Activated naive CD8-positive, alpha-beta T cell (primary cell): ENCODE measurements at regions not wholly inside any gene's neighbourhood (a gene's known extent, or its start where the extent isn't known, plus 50 kb on each side); places are given as distances from the start of the nearest gene placed in this dataset.

ENCODE experiments used
- H3K27ac Mint-ChIP-seq: one replicate; pipeline ENCODE4 v1.8.0; 2021; ENCODE audit warnings: mixed read lengths
- H3K27me3 Mint-ChIP-seq: one replicate; pipeline ENCODE4 v1.8.0; 2021; ENCODE audit warnings: mixed read lengths
- H3K36me3 Mint-ChIP-seq: one replicate; pipeline ENCODE4 v1.8.0; 2021; ENCODE audit warnings: mixed read lengths
- H3K4me1 Mint-ChIP-seq: one replicate; pipeline ENCODE4 v1.8.0; 2021; ENCODE audit warnings: low read depth, mixed read lengths
- H3K4me3 Mint-ChIP-seq: one replicate; pipeline ENCODE4 v1.8.0; 2021; ENCODE audit warnings: mild to moderate bottlenecking, mixed read lengths
- H3K9me3 Mint-ChIP-seq: one replicate; pipeline ENCODE4 v1.8.0; 2021; ENCODE audit warnings: low read depth, mixed read lengths

DNA sequence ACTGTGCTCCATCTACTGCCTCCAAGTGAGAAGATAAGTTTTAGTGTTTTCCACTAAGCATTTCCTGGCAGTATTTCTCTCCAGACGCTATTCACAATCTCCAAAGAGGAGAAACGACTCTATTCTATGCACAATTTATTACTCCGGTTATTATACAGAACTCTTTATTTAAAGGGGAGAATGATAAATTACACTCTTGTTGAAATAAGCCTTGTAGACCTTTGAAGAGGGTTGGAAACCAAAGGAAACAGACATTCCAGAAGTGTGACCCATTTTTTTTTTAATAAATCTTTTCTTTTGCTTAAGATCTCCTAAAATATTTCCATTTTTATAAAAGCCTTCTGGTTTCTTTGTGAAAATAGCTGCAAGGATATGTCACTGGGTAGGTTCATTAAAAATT is 76.1 kb upstream of the HDAC9 start:
- Mint-ChIP-seq H3K27me3 (no peaks in the 10 kb centered on the region), H3K27ac (no peak overlapping the region), H3K4me3 (no peak overlapping the region), H3K36me3 (no peaks in the 10 kb centered on the region), H3K9me3 (no peaks in the 10 kb centered on the region), H3K4me1 (no peaks in the 10 kb centered on the region)

DNA sequence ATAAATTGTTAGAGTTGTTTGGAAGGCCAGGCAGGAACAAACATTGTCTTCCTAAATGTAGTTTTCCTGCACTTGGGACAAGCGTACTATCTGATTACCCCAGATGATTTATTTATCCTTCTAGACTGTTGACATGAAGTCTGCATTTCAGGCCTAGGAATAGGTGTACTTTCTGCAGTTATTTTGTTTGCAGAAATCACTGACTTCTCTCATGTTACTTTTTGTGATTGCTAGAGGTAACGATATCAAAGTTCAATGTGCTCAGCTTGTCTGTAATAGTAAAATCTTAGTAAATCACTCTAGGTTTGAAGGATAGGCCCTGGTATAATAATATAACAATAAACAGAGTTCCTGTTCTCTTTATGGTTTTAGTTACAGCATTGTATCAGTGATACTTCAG is 75.4 kb upstream of the HDAC9 start:
- H3K4me3 Mint-ChIP-seq, result no peak overlapping the region
- H3K4me1 Mint-ChIP-seq, result no peaks in the 10 kb centered on the region
- no peaks in the 10 kb centered on the region for H3K27me3 Mint-ChIP-seq
- no peak overlapping the region for H3K27ac Mint-ChIP-seq
- no peaks in the 10 kb centered on the region for H3K36me3 Mint-ChIP-seq
- no peaks in the 10 kb centered on the region for H3K9me3 Mint-ChIP-seq

DNA sequence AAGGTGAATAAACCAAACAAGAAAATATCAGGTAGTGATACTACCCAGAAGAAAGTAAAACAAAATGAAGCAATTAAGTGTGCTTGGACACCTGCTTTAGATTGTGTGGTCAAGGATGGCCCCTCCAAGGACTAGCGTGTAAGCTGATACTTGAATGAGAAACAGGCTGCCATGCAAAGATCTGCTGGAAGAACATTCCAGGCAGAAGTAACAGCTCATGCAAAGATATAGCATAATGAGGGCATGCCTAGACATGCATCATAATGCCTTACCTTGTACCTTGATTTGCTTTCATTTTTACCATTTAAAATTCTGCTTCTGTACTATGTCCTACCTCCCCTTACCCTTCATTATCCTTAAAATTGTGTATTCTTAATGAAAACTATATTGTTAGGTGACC is 74.8 kb upstream of the HDAC9 start:
- H3K9me3 Mint-ChIP-seq, result no peaks in the 10 kb centered on the region
- no peaks in the 10 kb centered on the region for H3K4me1 Mint-ChIP-seq
- H3K4me3 Mint-ChIP-seq, result no peak overlapping the region

DNA sequence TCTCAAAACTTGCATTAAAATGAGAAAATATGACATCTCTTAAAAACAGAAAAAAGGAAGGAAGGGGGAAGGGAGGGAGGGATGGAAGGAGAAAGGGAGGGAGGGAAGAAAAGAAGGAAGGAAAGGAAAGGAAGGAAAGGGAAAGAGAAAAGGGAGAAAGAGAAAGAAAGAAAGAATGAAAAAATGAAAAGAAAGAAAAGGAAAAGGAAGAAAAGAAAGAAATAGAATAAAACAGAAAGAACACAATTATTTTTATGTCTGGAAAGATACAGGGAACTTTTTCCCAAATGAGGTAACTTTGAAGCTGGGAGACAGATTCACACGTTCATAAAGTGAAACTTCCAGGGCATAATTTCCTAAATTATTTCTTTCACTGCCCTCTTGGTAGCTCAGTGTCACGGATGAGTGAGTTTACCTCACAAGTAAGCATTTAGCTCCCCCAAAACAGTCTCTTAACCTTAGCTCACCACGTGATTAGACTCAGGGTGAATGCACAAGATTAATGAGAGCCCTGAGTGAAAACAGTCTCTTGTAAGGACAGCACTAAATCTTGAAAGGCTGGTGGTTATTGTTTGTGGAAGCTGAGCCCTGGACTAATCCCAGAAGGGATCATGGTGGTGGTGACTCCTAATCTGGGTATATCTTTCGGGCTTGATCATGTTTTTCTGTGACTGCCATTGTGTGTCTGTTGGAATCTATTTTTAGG is 74.1 kb upstream of the HDAC9 start:
- H3K9me3 Mint-ChIP-seq, result no peaks in the 10 kb centered on the region
- H3K27ac Mint-ChIP-seq, result no peak overlapping the region
- H3K4me3 Mint-ChIP-seq, result no peak overlapping the region
- H3K27me3 Mint-ChIP-seq, result no peaks in the 10 kb centered on the region
- H3K36me3 Mint-ChIP-seq, result no peaks in the 10 kb centered on the region
- no peaks in the 10 kb centered on the region for H3K4me1 Mint-ChIP-seq

More for the DNA sequence above, 74.8 kb upstream of the HDAC9 start:
- no peaks in the 10 kb centered on the region for H3K27me3 Mint-ChIP-seq
- no peaks in the 10 kb centered on the region for H3K36me3 Mint-ChIP-seq
- H3K27ac Mint-ChIP-seq, result no peak overlapping the region

DNA sequence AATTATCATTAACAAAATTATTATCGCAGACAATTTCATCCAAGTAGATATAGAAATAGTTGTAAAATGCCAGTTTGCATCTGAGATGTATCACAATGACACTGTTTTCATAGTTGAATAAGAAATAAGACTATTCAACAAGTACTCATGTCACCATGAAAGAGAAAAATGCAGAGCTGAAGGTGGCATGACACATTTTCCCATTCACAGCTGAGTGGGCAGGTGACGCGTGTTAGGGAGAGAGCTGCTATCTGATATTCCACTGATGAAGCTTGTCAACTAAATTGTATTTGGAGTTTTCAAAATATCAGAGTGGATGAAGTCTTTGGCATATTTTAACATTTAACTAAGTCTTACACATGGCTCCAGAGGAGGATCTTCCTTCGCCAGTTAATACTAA is 70.3 kb upstream of the HDAC9 start:
- no peaks in the 10 kb centered on the region for H3K9me3 Mint-ChIP-seq
- no peaks in the 10 kb centered on the region for H3K36me3 Mint-ChIP-seq
- no peak overlapping the region for H3K4me3 Mint-ChIP-seq
- no peaks in the 10 kb centered on the region for H3K27me3 Mint-ChIP-seq
- no peaks in the 10 kb centered on the region for H3K4me1 Mint-ChIP-seq
- H3K27ac Mint-ChIP-seq, result no peak overlapping the region

DNA sequence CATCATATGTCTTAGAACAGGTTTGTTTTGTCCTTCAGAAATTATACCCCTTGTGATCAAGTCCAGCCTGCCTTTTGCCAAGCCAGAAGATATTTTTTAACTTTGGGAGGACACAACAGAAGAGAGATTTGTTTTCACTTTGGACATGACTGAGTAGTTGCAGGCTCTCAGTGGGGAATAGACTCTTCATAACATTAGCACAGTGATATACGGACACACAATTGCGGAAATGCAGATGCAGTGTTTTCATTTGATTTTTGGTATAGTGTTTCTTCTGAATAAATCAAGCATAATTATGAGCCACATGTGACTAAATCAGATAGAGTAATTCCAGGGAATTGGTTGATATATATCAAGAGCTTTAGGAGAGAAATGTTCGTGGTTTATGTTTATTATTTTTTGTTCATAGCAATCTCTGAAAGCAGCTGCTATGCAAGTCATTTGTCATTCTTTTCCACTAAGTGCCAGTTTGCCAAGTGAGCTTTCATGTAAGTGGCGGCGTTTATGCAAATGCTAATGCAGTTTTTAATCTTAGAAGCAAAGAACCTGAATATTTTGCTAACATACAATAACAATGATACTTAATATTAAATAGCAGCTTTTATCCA is 69.6 kb upstream of the HDAC9 start:
- H3K36me3 Mint-ChIP-seq, result no peaks in the 10 kb centered on the region
- no peak overlapping the region for H3K27ac Mint-ChIP-seq
- H3K4me3 Mint-ChIP-seq, result no peak overlapping the region
- no peaks in the 10 kb centered on the region for H3K9me3 Mint-ChIP-seq
- H3K4me1 Mint-ChIP-seq, result no peaks in the 10 kb centered on the region
- H3K27me3 Mint-ChIP-seq, result peaks cover 2% of the 10 kb centered on the region

DNA sequence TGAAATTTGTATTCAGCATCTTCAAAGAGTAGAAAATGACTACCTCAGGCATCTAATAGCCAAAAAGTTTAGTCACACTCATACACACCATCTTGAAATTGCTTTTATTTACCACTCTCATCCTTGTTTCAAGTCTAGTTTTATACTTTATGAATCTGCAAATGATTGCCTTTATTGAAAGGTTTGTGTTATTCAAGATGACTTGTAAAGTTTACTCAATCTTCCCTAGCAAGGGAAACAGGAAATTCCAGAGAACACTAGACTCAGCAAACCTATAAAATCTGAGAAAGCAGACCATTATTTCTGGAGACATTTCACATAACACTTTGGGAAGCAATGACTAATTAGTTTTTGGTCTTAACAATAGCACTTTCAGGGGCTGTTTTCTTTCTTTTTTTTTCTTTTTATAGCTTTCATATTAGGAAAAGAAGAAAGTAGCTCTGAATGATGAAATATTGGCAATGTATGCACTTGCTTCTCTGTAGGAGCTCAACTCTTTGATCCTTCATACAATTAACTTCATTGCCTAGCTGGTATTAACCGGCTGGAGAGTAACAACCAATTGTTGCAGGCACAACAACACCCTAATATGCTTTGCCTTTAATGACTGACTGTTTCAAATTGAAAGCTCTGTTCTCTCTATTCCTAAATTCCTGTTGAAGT is 68.9 kb upstream of the HDAC9 start:
- Mint-ChIP-seq H3K36me3 (no peaks in the 10 kb centered on the region), H3K9me3 (no peaks in the 10 kb centered on the region), H3K4me1 (no peaks in the 10 kb centered on the region), H3K4me3 (no peak overlapping the region), H3K27me3 (peaks cover 2% of the 10 kb centered on the region), H3K27ac (no peak overlapping the region)

DNA sequence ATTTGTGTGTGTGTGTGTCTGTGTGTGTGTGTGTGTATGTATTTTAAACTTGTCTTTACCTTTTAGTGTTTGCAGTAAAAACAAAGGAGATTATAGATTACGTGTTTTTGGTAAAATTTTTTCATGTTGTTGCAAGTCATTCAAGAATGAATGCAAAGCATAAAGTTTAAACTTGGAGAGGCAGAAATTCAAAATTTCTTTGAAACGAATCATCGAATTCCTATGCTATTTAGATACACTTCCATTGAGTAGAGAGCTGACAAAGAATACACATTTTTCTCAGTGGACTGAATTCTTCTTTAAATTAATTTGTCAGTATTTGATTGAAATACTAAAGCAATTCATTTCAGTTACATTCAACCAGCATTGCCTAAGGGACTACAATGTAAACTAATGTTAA is 66.0 kb upstream of the HDAC9 start:
- Mint-ChIP-seq H3K4me1 (no peaks in the 10 kb centered on the region), H3K27ac (no peak overlapping the region), H3K4me3 (no peak overlapping the region), H3K36me3 (no peaks in the 10 kb centered on the region), H3K9me3 (no peaks in the 10 kb centered on the region), H3K27me3 (peaks cover 2% of the 10 kb centered on the region)

DNA sequence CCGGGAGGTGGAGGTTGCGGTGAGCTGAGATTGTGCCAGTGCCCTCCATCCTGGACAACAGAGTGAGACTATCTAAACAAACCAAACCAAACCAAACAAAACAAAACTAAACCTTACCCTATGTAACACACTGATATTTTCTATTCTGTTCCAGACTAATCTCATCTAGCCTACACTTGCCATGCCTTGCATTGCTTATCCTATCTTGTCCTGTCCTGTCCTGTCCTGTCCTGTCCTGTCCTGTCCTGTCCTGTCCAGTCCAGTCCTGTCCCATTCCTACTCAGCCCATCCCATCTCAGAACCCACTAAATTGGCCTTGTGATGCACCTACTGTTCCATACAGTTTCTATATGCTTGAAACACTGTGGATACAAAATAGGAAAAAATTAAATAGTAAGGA is 64.7 kb upstream of the HDAC9 start:
- Mint-ChIP-seq H3K9me3 (no peaks in the 10 kb centered on the region), H3K36me3 (no peaks in the 10 kb centered on the region), H3K4me1 (no peaks in the 10 kb centered on the region), H3K4me3 (no peak overlapping the region), H3K27me3 (peaks cover 2% of the 10 kb centered on the region), H3K27ac (no peak overlapping the region)

DNA sequence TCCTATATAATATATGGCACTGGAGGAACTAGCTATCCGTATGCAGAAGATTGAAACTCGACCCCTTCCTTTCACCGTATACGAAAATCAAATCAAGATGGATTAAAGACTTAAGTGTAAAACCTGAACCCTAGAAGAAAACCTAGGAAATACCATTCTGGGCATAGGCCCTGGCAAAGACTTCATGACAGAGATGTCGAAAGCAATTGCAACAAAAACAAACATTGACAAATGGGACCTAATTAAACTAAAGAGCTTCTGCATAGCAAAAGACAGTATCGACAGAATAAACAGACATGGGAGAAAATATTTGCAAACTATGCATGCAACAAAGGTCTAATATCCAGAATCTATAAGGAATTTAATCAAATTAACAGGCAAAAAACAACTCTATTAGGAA is 61.4 kb upstream of the HDAC9 start:
- H3K4me3 Mint-ChIP-seq, result no peak overlapping the region
- peaks cover 2% of the 10 kb centered on the region for H3K27me3 Mint-ChIP-seq
- H3K4me1 Mint-ChIP-seq, result no peaks in the 10 kb centered on the region
- H3K36me3 Mint-ChIP-seq, result no peaks in the 10 kb centered on the region
- H3K27ac Mint-ChIP-seq, result no peak overlapping the region
- H3K9me3 Mint-ChIP-seq, result no peaks in the 10 kb centered on the region

DNA sequence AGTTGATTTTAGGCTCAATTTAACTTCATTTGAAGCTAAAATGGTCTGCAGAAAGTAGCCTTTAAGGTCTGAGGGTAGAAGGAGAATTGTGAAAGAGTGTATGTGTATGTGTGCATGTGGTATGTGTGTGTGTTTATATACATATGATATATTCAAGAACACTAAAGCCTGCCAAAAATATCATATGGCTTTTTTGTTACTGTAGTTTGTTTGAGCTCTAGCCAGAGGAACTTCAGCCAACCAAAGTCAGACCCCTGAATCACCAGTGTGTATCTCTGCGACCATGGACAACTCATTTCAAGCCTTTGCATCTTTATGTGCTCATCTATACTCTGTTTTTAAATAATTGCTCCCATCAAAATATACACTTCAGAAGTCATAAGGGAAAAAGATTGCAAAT is 58.4 kb upstream of the HDAC9 start:
- no peak overlapping the region for H3K27ac Mint-ChIP-seq
- H3K36me3 Mint-ChIP-seq, result no peaks in the 10 kb centered on the region
- no peaks in the 10 kb centered on the region for H3K27me3 Mint-ChIP-seq
- no peaks in the 10 kb centered on the region for H3K4me1 Mint-ChIP-seq
- no peaks in the 10 kb centered on the region for H3K9me3 Mint-ChIP-seq
- H3K4me3 Mint-ChIP-seq, result no peak overlapping the region

DNA sequence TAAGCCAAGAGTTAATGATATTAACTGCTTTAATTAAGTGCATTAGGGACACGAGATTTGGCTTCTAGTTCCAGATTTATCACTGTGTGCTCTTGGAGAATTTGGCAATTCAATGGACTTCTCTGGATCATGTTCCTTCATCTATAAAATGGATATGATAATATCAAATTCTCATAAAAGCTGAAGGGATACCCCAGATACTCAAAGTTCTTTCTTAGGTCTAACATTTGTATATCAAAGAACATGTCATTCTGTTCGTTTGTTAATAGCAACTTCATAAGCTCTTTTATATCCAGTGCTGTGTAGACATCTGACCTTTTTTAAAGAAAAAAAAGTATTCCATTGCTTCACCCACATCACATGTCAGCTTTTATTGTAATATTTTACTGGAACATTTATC is 54.6 kb upstream of the HDAC9 start:
- no peak overlapping the region for H3K4me3 Mint-ChIP-seq
- no peaks in the 10 kb centered on the region for H3K27me3 Mint-ChIP-seq
- no peak overlapping the region for H3K27ac Mint-ChIP-seq
- no peaks in the 10 kb centered on the region for H3K9me3 Mint-ChIP-seq
- H3K36me3 Mint-ChIP-seq, result no peaks in the 10 kb centered on the region
- no peaks in the 10 kb centered on the region for H3K4me1 Mint-ChIP-seq

DNA sequence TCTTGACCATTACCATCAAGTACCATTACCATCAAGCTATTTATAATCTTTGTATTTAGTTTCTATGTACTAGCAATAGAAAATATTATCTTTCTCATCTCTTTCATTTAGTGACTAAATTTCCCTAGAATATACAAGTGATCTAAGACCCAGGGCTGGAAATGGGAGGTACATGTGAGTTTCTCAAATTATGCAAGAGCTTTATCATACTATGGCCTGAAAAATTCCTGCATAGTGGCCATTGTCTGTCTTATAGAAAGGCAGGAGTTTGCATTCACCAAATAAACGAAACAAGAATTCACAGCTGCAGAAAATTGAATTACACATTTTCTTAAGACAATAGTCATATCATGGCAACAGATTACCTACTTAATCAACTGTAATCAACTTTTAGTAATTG is 50.7 kb upstream of the HDAC9 start:
- H3K4me3 Mint-ChIP-seq, result no peak overlapping the region
- H3K36me3 Mint-ChIP-seq, result no peaks in the 10 kb centered on the region
- no peaks in the 10 kb centered on the region for H3K27me3 Mint-ChIP-seq
- H3K9me3 Mint-ChIP-seq, result no peaks in the 10 kb centered on the region
- no peaks in the 10 kb centered on the region for H3K4me1 Mint-ChIP-seq
- no peak overlapping the region for H3K27ac Mint-ChIP-seq

DNA sequence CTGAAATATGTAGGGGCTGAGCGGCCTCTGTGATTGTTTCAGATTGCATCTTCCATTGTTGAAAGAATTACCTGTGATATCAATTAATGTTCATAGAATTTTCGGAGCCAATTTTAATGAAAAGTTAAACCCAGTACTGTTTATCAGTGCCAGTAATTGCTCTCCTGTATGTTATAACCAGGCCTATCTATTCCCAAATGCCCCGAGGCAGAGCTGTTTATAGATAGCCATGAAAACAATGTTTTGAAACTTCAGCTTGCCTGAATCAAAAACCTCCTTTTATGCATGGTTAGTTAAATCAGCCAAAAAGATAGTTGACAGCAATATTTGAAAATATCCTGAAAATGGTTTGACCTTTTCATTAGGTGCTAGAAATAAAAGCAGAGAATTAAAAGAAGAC is 50.1 kb upstream of the HDAC9 start:
- Mint-ChIP-seq H3K9me3 (no peaks in the 10 kb centered on the region), H3K27ac (no peak overlapping the region), H3K4me1 (no peaks in the 10 kb centered on the region), H3K36me3 (no peaks in the 10 kb centered on the region), H3K27me3 (no peaks in the 10 kb centered on the region), H3K4me3 (no peak overlapping the region)
